ENCODE measurements at regions not wholly inside any gene's neighbourhood (a gene's known extent, or its start where the extent isn't known, plus 50 kb on each side); places are given as distances from the start of the nearest gene placed in this dataset.

GRCh38 chr2:185473838-185474237 lies 264.8 kb upstream of the FSIP2 start:
- no peaks in the 10 kb centered on the region for H3K36me3 ChIP-seq (ENCODE audit: control insufficient read depth, insufficient read depth, low read length)
- in situ Hi-C loops (cut with HindIII; ENCODE audit: low pct_unique_long_range_greater_than_20kb, low sequenced_read_pairs) = no loop called here
- BruUV-seq (replicated peaks) = no TSS peak
- ATAC-seq = no peak
- ChIA-PET CTCF (no interaction called here), POLR2A (no interaction called here)
- intact Hi-C loops (cut with micrococcal nuclease; ENCODE audit: unreplicated experiment) = no loop called here
- H3K9me3 ChIP-seq (ENCODE audit: control insufficient read depth, insufficient read depth, low read depth, low read length) = no peaks in the 10 kb centered on the region
- no peaks in the 10 kb centered on the region for H3K27me3 ChIP-seq (ENCODE audit: control insufficient read depth, insufficient read depth, low read length)
- no peak for DNase-seq (ENCODE audit: low read depth, low spot score)
- no peak overlapping the region for H3K4me3 ChIP-seq (ENCODE audit: low read depth in 2 of 2, low read length in 2 of 2)
- H3K4me1 ChIP-seq (ENCODE audit: control insufficient read depth, insufficient read depth, low read length) = no peaks in the 10 kb centered on the region
- no peak overlapping the region for H3K27ac ChIP-seq (ENCODE audit: low read length)
- no peak for TF ChIP-seq CTCF (IDR thresholded peaks at IDR 0.05)
- no peak for TF ChIP-seq SIN3A (IDR thresholded peaks at IDR 0.05; ENCODE audit: borderline replicate concordance, insufficient read depth, low read depth, low read length)
- TF ChIP-seq TCF7L2 (IDR thresholded peaks at IDR 0.05; ENCODE audit: low read depth, low read length) = no peak
- no peak for TF ChIP-seq REST (IDR thresholded peaks at IDR 0.05; ENCODE audit: insufficient read depth in 1 of 2, low read depth in 2 of 2, low read length in 1 of 2)
- no peak for TF ChIP-seq POLR2AphosphoS5 (IDR thresholded peaks at IDR 0.05; ENCODE audit: low read depth, low read length)

GRCh38 chr2:185475914-185476313 lies 262.7 kb upstream of the FSIP2 start:
- POLR2A ChIA-PET = no interaction called here
- no TSS peak for BruUV-seq (replicated peaks)

More at GRCh38 chr2:185475914-185476313, 262.7 kb upstream of the FSIP2 start:
- no peaks in the 10 kb centered on the region for H3K4me1 ChIP-seq (ENCODE audit: control insufficient read depth, insufficient read depth, low read length)
- no peaks in the 10 kb centered on the region for H3K27me3 ChIP-seq (ENCODE audit: control insufficient read depth, insufficient read depth, low read length)
- ATAC-seq (no peak), DNase-seq (ENCODE audit: low read depth, low spot score) (no peak)
- no peaks in the 10 kb centered on the region for H3K36me3 ChIP-seq (ENCODE audit: control insufficient read depth, insufficient read depth, low read length)
- TF ChIP-seq CTCF (IDR thresholded peaks at IDR 0.05) (no peak), POLR2AphosphoS5 (IDR thresholded peaks at IDR 0.05; ENCODE audit: low read depth, low read length) (no peak)
- H3K9me3 ChIP-seq (ENCODE audit: control insufficient read depth, insufficient read depth, low read depth, low read length) = no peaks in the 10 kb centered on the region
- CTCF ChIA-PET = no interaction called here
- in situ Hi-C loops (cut with HindIII; ENCODE audit: low pct_unique_long_range_greater_than_20kb, low sequenced_read_pairs) (no loop called here), intact Hi-C loops (cut with micrococcal nuclease; ENCODE audit: unreplicated experiment) (no loop called here)
- H3K4me3 ChIP-seq (ENCODE audit: low read depth in 2 of 2, low read length in 2 of 2) = no peak overlapping the region
- no peak overlapping the region for H3K27ac ChIP-seq (ENCODE audit: low read length)

All from Panc1 (cell line).